Activated naive CD4-positive, alpha-beta T cell treated with anti-CD3 and anti-CD28 coated beads, Interleukin-2, amount 50 U/mL, for 72 hours (primary cell): ENCODE measurements at regions not wholly inside any gene's neighbourhood (a gene's known extent, or its start where the extent isn't known, plus 50 kb on each side); places are given as distances from the start of the nearest gene placed in this dataset.
"Not testable (repeated sequence)": the region's sequence is repeated elsewhere in the genome, so short reads cannot be mapped to it uniquely, and the experiment has no call there.

Source experiments
- ATAC-seq, 2 donors: fragments of 150-1000 bp; cut with Tn5 transposase; 2 replicates each; pipeline ENCODE4 v1.10.0; 2021; ENCODE audit warnings: mild to moderate bottlenecking in 2 of 2, moderate library complexity in 2 of 2
- DNase-seq, 2 donors: peaks; one replicate each; pipeline ENCODE4 v3.0.0; 2021 to 2022; ENCODE audit warnings: low spot score in 2 of 2
- H3K27ac Mint-ChIP-seq, 2 donors: one replicate each; pipeline ENCODE4 v1.8.0; 2022; ENCODE audit warnings: mild to moderate bottlenecking in 2 of 2, mixed read lengths in 2 of 2
- H3K36me3 Mint-ChIP-seq, 2 donors: one replicate each; pipeline ENCODE4 v1.8.0; 2022; ENCODE audit warnings: mixed read lengths in 2 of 2
- H3K9me3 Mint-ChIP-seq, 2 donors: one replicate each; pipeline ENCODE4 v1.8.0; 2022; ENCODE audit warnings: mixed read lengths in 2 of 2

DNA sequence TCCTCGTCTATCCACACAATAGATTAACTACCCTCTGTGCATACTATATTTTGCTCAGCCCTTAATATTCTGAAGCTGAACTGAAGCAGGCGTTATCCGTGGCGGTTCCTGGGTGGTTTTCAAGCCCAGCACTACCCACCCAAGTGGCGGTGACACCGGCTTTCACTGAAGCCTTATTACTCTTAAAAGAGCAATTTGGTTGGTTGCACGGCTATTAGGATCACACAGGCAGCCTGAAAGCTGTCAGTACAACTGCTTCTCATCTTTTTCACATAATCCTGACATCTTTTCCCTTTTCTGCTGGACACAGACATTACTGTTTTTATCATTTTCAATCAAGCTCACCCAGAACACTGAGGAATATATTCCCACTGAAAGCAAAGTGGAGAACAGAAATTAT is 525.3 kb upstream of the ZNF717 start:
- DNase-seq (no peak), ATAC-seq (no peak)
- Mint-ChIP-seq H3K9me3 (peaks cover 12 to 20% of the 10 kb centered on the region in 2 donors), H3K27ac (no peak overlapping the region), H3K36me3 (peaks cover 0 to 5% of the 10 kb centered on the region in 2 donors)

DNA sequence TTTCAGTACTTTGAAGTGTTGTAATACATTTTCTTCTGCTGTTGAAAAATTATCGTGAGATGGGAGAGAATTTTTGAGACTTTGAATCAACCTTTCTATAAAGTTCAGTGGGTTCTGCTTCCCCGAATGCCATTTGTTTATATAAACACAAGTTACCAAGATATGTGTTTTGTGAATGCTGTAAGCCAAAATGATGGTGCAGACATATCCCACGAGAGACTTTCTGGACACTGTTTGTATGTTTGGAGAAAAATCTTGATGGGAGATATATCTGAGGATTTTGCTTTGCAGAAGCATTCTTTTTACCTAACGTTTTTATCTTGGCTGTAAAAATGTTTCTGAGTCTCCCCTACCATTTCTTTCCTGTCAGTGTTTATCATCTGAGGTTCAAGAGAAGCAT is 526.6 kb upstream of the ZNF717 start:
- ATAC-seq (no peak), DNase-seq (no peak)
- H3K9me3 Mint-ChIP-seq: peaks cover 6 to 17% of the 10 kb centered on the region in 2 donors
- H3K27ac Mint-ChIP-seq: no peak overlapping the region
- peaks cover 0 to 5% of the 10 kb centered on the region in 2 donors for H3K36me3 Mint-ChIP-seq

- H3K36me3 Mint-ChIP-seq, ATAC-seq, H3K27ac Mint-ChIP-seq, DNase-seq, H3K9me3 Mint-ChIP-seq: not testable (repeated sequence)
Observed at GRCh38 chr3:76315906-76316305, 530.6 kb upstream of the ZNF717 start.

GRCh38 chr3:76321614-76322013 is 536.3 kb upstream of the ZNF717 start:
- Mint-ChIP-seq H3K27ac (no peak overlapping the region), H3K9me3 (no peaks in the 10 kb centered on the region), H3K36me3 (no peaks in the 10 kb centered on the region)
- ATAC-seq (no peak), DNase-seq (no peak)

DNA sequence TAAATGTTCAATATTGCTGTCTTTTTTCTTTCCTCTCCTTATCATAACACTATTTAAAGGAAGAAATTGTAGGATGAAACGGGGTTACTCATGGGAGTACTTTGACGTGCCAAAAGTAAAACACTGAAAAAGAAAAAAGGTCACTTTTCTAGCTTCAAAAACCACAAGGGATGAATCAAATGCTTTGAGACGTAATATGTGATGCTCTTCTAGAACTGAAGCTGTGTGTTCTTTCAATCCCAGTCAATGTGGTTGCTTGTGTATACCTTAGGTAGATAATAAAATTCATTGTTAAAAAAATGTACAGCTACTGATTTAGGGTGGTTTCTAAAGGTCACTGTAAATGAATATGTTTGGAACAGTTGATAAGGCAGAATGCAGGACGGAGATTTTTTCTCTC is 538.8 kb upstream of the ZNF717 start:
- ATAC-seq: no peak
- no peak overlapping the region for H3K27ac Mint-ChIP-seq
- peaks cover 4 to 5% of the 10 kb centered on the region in 2 donors for H3K9me3 Mint-ChIP-seq
- no peaks in the 10 kb centered on the region for H3K36me3 Mint-ChIP-seq
- no peak for DNase-seq

GRCh38 chr3:76345878-76346277 is 560.5 kb upstream of the ZNF717 start:
- ATAC-seq (no peak), DNase-seq (no peak)
- Mint-ChIP-seq H3K36me3 (no peaks in the 10 kb centered on the region), H3K27ac (no peak overlapping the region), H3K9me3 (peaks cover 9% of the 10 kb centered on the region in 2 donors)

DNA sequence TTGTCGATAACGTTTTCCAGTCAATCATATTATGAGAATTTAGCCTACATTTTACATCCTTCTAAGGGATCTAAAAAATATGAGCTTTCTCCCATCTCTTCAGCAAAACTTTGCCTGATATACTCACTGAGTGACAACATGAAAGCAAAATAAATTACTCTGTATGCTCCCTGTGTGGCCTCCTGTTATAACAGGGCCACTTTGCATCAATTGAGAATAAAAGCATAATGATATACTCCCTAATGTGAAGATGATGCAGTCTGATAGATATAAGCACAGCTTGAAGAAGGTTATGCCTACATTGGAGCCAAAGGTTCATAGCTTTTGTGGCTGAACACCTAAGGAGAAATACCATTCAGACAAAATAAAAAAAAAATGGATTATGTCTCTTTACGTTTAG is 561.3 kb upstream of the ZNF717 start:
- Mint-ChIP-seq H3K36me3 (no peaks in the 10 kb centered on the region), H3K27ac (no peak overlapping the region), H3K9me3 (peaks cover 9% of the 10 kb centered on the region in 2 donors)
- no peak for DNase-seq
- ATAC-seq: no peak

DNA sequence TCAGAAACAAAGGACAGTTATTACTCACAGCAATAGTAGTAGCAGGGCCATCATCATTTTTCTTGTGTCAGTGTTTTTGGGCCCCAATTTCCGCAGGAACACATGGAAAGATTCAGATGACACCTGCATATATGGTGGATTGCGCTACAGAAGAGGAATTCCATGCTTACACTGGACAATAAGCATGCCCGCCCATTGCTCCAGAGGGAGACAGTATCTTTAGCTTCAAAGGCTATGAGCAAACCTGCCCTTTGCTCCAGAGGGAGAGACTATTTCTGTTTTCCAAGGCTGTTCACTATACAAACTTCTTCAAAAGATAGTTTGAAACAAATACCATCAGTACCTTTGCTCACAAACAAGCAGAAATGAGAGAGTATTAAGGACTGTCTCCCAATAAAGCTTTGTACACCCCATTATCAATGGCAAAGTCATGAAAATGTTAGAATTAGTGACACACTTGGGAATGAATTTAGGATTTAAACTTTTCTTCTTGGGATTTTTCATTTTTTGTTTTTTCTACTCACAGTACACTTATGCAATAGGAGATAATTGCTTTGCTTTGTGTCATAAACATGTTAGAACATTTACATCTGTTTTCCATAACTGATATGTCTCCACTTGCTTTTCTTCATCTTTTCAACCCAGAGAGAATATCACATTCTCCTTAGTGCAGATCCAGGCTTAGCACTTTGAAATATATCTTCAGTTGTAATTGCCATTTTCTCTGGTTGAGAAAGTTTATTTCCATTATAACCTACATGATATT is 564.5 kb upstream of the ZNF717 start:
- H3K36me3 Mint-ChIP-seq: no peaks in the 10 kb centered on the region
- H3K27ac Mint-ChIP-seq: no peak overlapping the region
- H3K9me3 Mint-ChIP-seq: peaks cover 4 to 13% of the 10 kb centered on the region in 2 donors
- DNase-seq: no peak
- no peak for ATAC-seq

DNA sequence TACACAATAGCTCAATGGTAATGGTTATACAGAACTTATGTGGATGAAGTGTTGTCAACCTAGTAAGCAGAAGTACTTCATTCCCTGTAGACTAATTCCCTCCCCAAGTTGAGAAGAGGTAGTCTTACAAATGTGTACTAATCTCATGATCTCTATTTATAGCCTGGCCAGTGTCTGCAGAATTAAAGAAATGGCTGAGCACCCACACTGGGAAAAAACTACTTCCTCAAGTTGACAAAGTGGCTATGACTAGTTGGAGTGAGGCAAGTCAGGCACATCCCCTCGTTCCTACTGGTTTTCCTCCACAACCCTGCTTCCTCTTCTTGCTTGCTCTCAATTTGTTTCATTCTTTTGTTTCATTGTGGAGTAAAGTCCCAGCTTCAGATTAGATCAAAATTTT is 566.7 kb upstream of the ZNF717 start:
- Mint-ChIP-seq H3K27ac (no peak overlapping the region), H3K9me3 (peaks cover 4 to 23% of the 10 kb centered on the region in 2 donors), H3K36me3 (no peaks in the 10 kb centered on the region)

GRCh38 chr3:76352511-76353284 is 567.3 kb upstream of the ZNF717 start:
- Mint-ChIP-seq H3K27ac (no peak overlapping the region), H3K9me3 (peaks cover 4 to 23% of the 10 kb centered on the region in 2 donors), H3K36me3 (no peaks in the 10 kb centered on the region)
- ATAC-seq (no peak), DNase-seq (no peak)

More for the DNA sequence above, 566.7 kb upstream of the ZNF717 start:
- ATAC-seq (no peak), DNase-seq (no peak)

DNA sequence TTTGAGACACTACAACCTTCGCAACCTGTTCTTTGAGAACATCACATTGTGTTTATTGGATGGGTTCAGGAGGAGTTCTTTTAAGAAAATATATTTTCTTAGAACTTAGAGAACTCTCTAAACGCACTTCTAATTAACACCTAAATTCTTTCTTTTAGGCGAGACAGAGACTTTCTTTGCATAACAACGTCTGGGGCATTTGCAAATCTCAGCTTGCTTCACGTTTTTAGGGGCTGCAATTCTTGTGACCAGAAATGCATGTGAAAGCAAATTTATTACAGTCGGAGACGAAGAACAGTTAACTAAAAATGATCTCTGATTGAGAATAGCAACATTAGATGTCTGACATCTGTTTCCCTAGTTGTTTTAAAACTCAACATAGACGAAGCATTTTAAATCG is 568.3 kb upstream of the ZNF717 start:
- Mint-ChIP-seq H3K9me3 (peaks cover 4 to 22% of the 10 kb centered on the region in 2 donors), H3K27ac (no peak overlapping the region), H3K36me3 (no peaks in the 10 kb centered on the region)
- DNase-seq (no peak), ATAC-seq (no peak)

DNA sequence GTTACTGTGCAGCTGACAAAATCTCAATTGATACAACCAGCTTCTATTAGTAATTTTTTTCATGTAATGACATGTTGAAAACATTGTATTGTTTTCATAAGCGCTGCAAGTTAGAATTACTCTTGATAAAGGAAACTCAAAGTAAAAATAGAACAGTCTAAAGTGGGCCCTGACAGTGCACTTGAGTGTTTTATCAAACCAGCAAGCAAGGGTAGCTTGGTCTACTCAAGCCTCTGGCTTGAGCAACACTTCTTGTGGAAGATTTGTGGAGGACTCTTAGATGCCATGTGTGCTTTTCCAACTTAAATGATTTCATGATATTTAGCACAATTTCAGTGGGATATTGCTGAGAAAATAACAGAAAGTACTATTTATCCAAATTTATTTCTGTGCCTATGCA is 575.7 kb upstream of the ZNF717 start:
- Mint-ChIP-seq H3K9me3 (peaks cover 13 to 20% of the 10 kb centered on the region in 2 donors), H3K27ac (no peak overlapping the region), H3K36me3 (no peaks in the 10 kb centered on the region)
- DNase-seq (no peak), ATAC-seq (no peak)

- DNase-seq (no peak), ATAC-seq (no peak)
- Mint-ChIP-seq H3K27ac (no peak overlapping the region), H3K36me3 (no peaks in the 10 kb centered on the region), H3K9me3 (peaks cover 15 to 16% of the 10 kb centered on the region in 2 donors)
Observed at GRCh38 chr3:76362643-76363042, 577.3 kb upstream of the ZNF717 start.

DNA sequence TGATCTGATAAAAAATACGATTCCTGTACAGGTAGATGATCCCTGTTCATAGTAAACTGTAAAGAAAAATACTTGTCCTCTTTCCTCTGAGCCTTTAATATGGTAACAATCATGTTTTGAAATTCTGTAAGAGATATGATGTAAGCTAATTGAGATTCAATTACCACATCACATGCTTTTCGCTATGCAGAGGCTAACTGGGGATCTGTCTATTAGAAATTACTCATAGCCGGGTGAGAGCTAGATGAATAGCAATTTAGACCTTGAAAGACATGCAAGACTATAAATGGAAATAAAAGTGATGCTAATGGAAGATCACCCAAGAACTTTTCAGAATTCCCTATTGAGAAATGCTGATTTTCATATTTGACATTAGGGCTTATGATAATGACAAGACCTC is 579.9 kb upstream of the ZNF717 start:
- Mint-ChIP-seq H3K9me3 (peaks cover 11 to 20% of the 10 kb centered on the region in 2 donors), H3K36me3 (no peaks in the 10 kb centered on the region), H3K27ac (no peak overlapping the region)
- no peak for ATAC-seq
- no peak for DNase-seq

GRCh38 chr3:76367281-76367680 is 581.9 kb upstream of the ZNF717 start:
- H3K9me3 Mint-ChIP-seq: peaks cover 11 to 20% of the 10 kb centered on the region in 2 donors
- no peak overlapping the region for H3K27ac Mint-ChIP-seq
- H3K36me3 Mint-ChIP-seq: no peaks in the 10 kb centered on the region
- no peak for DNase-seq
- ATAC-seq: no peak

DNA sequence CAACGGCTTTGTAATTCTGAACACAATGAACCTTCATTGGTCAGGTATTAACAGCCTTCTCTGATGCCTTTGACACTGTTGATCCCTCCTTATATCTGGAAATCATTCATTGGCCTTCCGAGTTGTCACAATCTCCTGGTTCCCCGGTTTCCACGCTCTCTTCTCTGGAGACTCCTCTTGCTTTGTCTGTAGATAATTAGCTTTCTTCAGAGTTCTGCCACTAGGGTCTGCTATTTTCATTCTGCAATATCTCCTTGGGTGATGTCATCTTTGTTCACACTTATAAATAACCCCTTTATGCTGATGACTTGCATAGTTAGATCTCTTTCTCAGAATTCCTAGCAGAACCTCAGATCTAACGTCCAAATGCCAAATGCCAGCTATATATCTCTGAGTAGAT is 583.8 kb upstream of the ZNF717 start:
- ATAC-seq (no peak), DNase-seq (no peak)
- Mint-ChIP-seq H3K27ac (no peak overlapping the region), H3K9me3 (peaks cover 12 to 20% of the 10 kb centered on the region in 2 donors), H3K36me3 (no peaks in the 10 kb centered on the region)

DNA sequence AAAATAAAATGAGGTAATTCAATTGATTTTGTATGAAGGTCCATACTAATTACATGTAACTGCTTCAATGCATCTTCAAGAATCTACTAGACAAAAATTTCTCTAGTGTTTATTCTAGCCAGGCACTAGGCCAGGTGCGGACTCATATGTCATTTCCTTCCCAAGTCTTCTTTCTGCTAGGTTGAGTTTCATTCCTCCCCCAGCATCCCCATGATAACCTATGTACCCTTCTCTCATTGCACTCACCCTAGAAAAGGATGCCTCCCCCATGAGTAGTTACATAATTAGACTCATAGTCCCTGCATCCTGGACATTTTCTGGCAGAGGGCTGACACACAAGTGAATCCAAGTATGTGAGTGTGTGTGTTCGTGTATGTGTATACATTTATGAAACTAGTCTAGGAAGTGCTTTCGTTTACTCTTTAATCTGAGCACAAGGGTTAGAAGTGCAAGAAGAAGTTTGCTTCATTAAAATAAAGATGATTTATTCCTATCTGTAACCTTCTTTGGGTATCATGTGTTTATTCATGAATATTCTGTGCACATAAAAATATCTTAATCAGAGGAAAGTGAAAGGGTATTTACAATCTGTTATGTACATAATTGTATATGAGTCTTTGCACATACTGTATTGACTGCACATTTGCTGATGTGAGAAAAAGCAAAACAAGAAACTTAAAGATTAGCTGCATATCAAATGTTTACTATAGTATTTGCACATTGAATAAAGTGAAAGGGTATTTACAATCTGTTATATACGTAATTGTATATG is 585.6 kb upstream of the ZNF717 start:
- no peak for ATAC-seq
- peaks cover 9 to 16% of the 10 kb centered on the region in 2 donors for H3K9me3 Mint-ChIP-seq
- DNase-seq: no peak
- no peak overlapping the region for H3K27ac Mint-ChIP-seq
- H3K36me3 Mint-ChIP-seq: no peaks in the 10 kb centered on the region
